Esophagus muscularis mucosa (tissue), 4 donors: ENCODE measurements at regions not wholly inside any gene's neighbourhood (a gene's known extent, or its start where the extent isn't known, plus 50 kb on each side); places are given as distances from the start of the nearest gene placed in this dataset.

Source experiments
- EP300 ChIP-seq: sonication (generic); formaldehyde crosslinking; IDR thresholded peaks from one replicate; pipeline ENCODE4 v1.6.1; 2017; ENCODE audit warnings: antibody characterized with exemption
- POLR2A ChIP-seq: fragments of 450-650 bp; IDR thresholded peaks from one replicate; pipeline ENCODE4 v1.6.1; 2017; ENCODE audit warnings: antibody characterized with exemption, moderate library complexity, mild to moderate bottlenecking, low read depth
- POLR2AphosphoS5 ChIP-seq, 2 donors: sonication (generic); formaldehyde crosslinking; IDR thresholded peaks; one replicate each; pipeline ENCODE4 v1.6.1; 2017; ENCODE audit warnings: antibody characterized with exemption in 2 of 2
- TF ChIP-seq, protein P1 (sequence below), 3 experiments: fragments of 200-600 bp in 2 of 3; fragments of 450-650 bp in 1 of 3; sonication (generic) in 2 of 3; IDR thresholded peaks; one replicate each; pipeline ENCODE4 v1.5.1; 2017 to 2019; ENCODE audit warnings: antibody characterized with exemption in 3 of 3, mild to moderate bottlenecking in 2 of 3, moderate library complexity in 1 of 3

DNA sequence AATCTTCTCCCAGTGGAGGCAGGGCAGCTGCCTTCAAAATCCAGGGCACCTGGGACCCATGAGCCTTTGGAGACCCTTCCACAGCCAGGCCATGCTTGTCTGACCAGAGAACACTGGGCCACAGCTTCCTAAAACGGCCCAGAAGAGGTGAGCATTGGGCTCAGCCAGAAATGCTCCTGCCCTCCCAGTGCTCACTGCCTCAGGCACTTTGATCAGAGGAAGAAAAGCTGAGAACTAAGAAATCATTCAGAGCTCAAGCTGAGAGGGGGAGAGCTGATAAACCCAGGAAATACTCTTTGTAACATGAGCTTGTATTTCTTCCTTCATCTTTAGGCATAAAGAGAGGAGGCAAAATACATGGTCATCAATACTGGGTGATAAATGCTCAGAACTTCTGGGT, 365.5 kb upstream of the KLHL29 start:
- TF ChIP-seq, protein P1, sequence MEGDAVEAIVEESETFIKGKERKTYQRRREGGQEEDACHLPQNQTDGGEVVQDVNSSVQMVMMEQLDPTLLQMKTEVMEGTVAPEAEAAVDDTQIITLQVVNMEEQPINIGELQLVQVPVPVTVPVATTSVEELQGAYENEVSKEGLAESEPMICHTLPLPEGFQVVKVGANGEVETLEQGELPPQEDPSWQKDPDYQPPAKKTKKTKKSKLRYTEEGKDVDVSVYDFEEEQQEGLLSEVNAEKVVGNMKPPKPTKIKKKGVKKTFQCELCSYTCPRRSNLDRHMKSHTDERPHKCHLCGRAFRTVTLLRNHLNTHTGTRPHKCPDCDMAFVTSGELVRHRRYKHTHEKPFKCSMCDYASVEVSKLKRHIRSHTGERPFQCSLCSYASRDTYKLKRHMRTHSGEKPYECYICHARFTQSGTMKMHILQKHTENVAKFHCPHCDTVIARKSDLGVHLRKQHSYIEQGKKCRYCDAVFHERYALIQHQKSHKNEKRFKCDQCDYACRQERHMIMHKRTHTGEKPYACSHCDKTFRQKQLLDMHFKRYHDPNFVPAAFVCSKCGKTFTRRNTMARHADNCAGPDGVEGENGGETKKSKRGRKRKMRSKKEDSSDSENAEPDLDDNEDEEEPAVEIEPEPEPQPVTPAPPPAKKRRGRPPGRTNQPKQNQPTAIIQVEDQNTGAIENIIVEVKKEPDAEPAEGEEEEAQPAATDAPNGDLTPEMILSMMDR (IDR thresholded peaks at IDR 0.05), result no peak
- TF ChIP-seq POLR2A (no peak), EP300 (no peak), POLR2AphosphoS5 (IDR thresholded peaks at IDR 0.05) (no peak)
